ENCODE measurements at regions not wholly inside any gene's neighbourhood (a gene's known extent, or its start where the extent isn't known, plus 50 kb on each side); places are given as distances from the start of the nearest gene placed in this dataset.

GRCh38 chr20:48079028-48079427 lies 293.7 kb upstream of the SULF2 start:
- Mint-ChIP-seq H3K4me1 (ENCODE audit: low read depth, unreplicated experiment) (peaks cover 6% of the 10 kb centered on the region), H3K27me3 (ENCODE audit: insufficient read depth, unreplicated experiment) (peaks cover 15% of the 10 kb centered on the region), H3K9me3 (ENCODE audit: unreplicated experiment) (peaks cover 9% of the 10 kb centered on the region), H3K27ac (ENCODE audit: unreplicated experiment) (no peak overlapping the region), H3K36me3 (ENCODE audit: insufficient read depth, unreplicated experiment) (no peaks in the 10 kb centered on the region), H3K4me3 (ENCODE audit: unreplicated experiment) (no peak overlapping the region)
- no peak overlapping the region for H3K4me3 ChIP-seq (ENCODE audit: low read depth, low read length)
- H3K27me3 ChIP-seq (replicated peaks; ENCODE audit: control insufficient read depth, insufficient read depth, low read length): peaks cover 2% of the 10 kb centered on the region; the same call in 1 of the 2 replicates
- H3K36me3 ChIP-seq (ENCODE audit: control insufficient read depth, insufficient read depth, low read length): no peaks in the 10 kb centered on the region
- no peaks in the 10 kb centered on the region for H3K9me3 ChIP-seq
- TF ChIP-seq, protein P1, sequence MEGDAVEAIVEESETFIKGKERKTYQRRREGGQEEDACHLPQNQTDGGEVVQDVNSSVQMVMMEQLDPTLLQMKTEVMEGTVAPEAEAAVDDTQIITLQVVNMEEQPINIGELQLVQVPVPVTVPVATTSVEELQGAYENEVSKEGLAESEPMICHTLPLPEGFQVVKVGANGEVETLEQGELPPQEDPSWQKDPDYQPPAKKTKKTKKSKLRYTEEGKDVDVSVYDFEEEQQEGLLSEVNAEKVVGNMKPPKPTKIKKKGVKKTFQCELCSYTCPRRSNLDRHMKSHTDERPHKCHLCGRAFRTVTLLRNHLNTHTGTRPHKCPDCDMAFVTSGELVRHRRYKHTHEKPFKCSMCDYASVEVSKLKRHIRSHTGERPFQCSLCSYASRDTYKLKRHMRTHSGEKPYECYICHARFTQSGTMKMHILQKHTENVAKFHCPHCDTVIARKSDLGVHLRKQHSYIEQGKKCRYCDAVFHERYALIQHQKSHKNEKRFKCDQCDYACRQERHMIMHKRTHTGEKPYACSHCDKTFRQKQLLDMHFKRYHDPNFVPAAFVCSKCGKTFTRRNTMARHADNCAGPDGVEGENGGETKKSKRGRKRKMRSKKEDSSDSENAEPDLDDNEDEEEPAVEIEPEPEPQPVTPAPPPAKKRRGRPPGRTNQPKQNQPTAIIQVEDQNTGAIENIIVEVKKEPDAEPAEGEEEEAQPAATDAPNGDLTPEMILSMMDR (IDR thresholded peaks at IDR 0.05; ENCODE audit: insufficient read depth in 1 of 2, low read depth in 1 of 2, low read length in 1 of 2, severe bottlenecking in 1 of 2, unreplicated experiment in 1 of 2): no peak
- H3K4me1 ChIP-seq: no peaks in the 10 kb centered on the region
- intact Hi-C loops (cut with micrococcal nuclease; ENCODE audit: unreplicated experiment): no loop called here
- DNase-seq: no peak
- CTCF ChIA-PET: no interaction called here
- no TSS peak for BruUV-seq (replicated peaks)
- POLR2A ChIA-PET: no interaction called here

DNA sequence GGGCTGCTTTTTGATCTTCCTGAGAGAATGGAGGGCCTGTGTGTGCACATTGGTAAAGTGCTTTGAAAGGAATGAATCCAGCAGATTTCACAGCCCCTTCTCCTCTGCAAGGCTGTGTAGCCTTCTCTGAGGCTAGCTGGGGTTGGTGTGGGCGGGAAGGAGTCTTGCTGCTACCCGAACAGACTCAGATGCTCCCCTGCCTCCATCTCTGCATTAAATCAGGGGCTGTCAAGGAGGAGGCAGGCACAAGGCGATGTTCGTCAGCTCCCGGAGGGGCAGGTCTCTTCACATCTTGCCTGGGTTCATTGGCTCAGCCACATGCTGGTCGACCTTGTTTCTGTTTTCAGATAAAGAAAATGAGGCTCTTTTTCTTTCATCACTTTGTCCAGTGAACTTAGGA lies 291.5 kb upstream of the SULF2 start:
- Histone ChIP-seq H3K36me3 (ENCODE audit: control insufficient read depth, insufficient read depth, low read length) (no peaks in the 10 kb centered on the region), H3K27me3 (replicated peaks; ENCODE audit: control insufficient read depth, insufficient read depth, low read length) (peaks cover 2% of the 10 kb centered on the region; the same call in 1 of the 2 replicates), H3K9me3 (no peaks in the 10 kb centered on the region; the same call in 1 of the 2 replicates), H3K4me1 (no peaks in the 10 kb centered on the region), H3K4me3 (ENCODE audit: low read depth, low read length) (no peak overlapping the region)
- H3K4me1 Mint-ChIP-seq (ENCODE audit: low read depth, unreplicated experiment): no peaks in the 10 kb centered on the region
- BruUV-seq (replicated peaks): no TSS peak
- H3K4me3 Mint-ChIP-seq (ENCODE audit: unreplicated experiment): no peak overlapping the region
- ChIA-PET POLR2A (no interaction called here), CTCF (interaction anchor here (0.5 kb wide), 1 partner anchor 1820 kb away, joined by 4 read pairs; no protein-coding TSS in a partner anchor)
- no peak for DNase-seq
- H3K36me3 Mint-ChIP-seq (ENCODE audit: insufficient read depth, unreplicated experiment): no peaks in the 10 kb centered on the region
- no peak overlapping the region for H3K27ac Mint-ChIP-seq (ENCODE audit: unreplicated experiment)
- H3K9me3 Mint-ChIP-seq (ENCODE audit: unreplicated experiment): no peaks in the 10 kb centered on the region
- TF ChIP-seq, protein P1 (IDR thresholded peaks at IDR 0.05; ENCODE audit: insufficient read depth in 1 of 2, low read depth in 1 of 2, low read length in 1 of 2, severe bottlenecking in 1 of 2, unreplicated experiment in 1 of 2): no peak
- intact Hi-C loops (cut with micrococcal nuclease; ENCODE audit: unreplicated experiment): no loop called here
- H3K27me3 Mint-ChIP-seq (ENCODE audit: insufficient read depth, unreplicated experiment): peaks cover 19% of the 10 kb centered on the region

GRCh38 chr20:48076247-48076646 lies 291.0 kb upstream of the SULF2 start:
- H3K4me3 ChIP-seq (ENCODE audit: low read depth, low read length): no peak overlapping the region
- ChIA-PET CTCF (interaction anchor here (0.5 kb wide), 1 partner anchor 1820 kb away, joined by 4 read pairs; no protein-coding TSS in a partner anchor), POLR2A (no interaction called here)
- H3K36me3 ChIP-seq (ENCODE audit: control insufficient read depth, insufficient read depth, low read length): no peaks in the 10 kb centered on the region
- Mint-ChIP-seq H3K4me1 (ENCODE audit: low read depth, unreplicated experiment) (no peaks in the 10 kb centered on the region), H3K4me3 (ENCODE audit: unreplicated experiment) (no peak overlapping the region), H3K9me3 (ENCODE audit: unreplicated experiment) (no peaks in the 10 kb centered on the region), H3K36me3 (ENCODE audit: insufficient read depth, unreplicated experiment) (no peaks in the 10 kb centered on the region), H3K27ac (ENCODE audit: unreplicated experiment) (no peak overlapping the region), H3K27me3 (ENCODE audit: insufficient read depth, unreplicated experiment) (peaks cover 22% of the 10 kb centered on the region)
- intact Hi-C loops (cut with micrococcal nuclease; ENCODE audit: unreplicated experiment): no loop called here
- no TSS peak for BruUV-seq (replicated peaks)
- peaks cover 2% of the 10 kb centered on the region; the same call in 1 of the 2 replicates for H3K27me3 ChIP-seq (replicated peaks; ENCODE audit: control insufficient read depth, insufficient read depth, low read length)
- no peaks in the 10 kb centered on the region for H3K4me1 ChIP-seq
- TF ChIP-seq, protein P1 (IDR thresholded peaks at IDR 0.05; ENCODE audit: insufficient read depth in 1 of 2, low read depth in 1 of 2, low read length in 1 of 2, severe bottlenecking in 1 of 2, unreplicated experiment in 1 of 2): no peak
- H3K9me3 ChIP-seq: no peaks in the 10 kb centered on the region; the same call in 1 of the 2 replicates
- no peak for DNase-seq

All from Caco-2 (cell line).